ENCODE measurements at regions not wholly inside any gene's neighbourhood (a gene's known extent, or its start where the extent isn't known, plus 50 kb on each side); places are given as distances from the start of the nearest gene placed in this dataset.

DNA sequence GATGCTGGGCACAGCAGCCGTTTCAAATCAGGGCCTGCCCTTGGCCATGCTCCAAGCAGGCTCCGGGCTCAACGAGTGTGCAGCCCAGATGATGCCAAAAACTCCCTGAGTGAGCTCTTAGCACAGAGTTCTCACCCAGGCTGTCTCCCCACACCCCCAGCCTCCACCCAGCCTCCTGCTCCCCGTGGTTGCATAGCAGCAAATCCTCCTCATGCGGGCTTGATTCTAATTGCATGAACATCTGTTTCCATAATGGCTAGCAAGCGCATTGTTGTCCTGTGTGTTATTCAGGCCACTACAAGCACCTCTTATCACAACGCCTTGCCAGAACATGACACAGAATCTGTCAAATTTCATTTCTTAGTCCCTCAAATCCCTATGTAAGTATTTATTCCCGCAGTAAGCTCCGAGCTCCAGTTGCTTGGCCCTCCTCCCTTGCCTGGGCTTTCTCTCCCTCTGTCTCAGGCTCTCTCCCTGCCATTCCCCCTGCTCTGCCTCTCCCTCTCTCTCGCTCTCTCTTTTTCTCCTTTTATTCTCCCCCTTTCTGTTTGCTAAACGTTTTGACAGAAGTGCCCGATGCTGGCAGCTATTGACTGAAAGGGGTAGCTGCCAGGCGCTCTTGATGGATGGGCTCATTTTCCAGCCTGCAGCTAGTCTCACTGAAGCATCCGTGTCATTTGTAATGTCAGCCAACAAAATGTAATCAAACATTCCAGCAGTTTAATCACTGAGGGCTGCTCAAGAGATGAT is 306.5 kb downstream of the IL20RB start:
- TF ChIP-seq, protein P1, sequence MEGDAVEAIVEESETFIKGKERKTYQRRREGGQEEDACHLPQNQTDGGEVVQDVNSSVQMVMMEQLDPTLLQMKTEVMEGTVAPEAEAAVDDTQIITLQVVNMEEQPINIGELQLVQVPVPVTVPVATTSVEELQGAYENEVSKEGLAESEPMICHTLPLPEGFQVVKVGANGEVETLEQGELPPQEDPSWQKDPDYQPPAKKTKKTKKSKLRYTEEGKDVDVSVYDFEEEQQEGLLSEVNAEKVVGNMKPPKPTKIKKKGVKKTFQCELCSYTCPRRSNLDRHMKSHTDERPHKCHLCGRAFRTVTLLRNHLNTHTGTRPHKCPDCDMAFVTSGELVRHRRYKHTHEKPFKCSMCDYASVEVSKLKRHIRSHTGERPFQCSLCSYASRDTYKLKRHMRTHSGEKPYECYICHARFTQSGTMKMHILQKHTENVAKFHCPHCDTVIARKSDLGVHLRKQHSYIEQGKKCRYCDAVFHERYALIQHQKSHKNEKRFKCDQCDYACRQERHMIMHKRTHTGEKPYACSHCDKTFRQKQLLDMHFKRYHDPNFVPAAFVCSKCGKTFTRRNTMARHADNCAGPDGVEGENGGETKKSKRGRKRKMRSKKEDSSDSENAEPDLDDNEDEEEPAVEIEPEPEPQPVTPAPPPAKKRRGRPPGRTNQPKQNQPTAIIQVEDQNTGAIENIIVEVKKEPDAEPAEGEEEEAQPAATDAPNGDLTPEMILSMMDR (IDR thresholded peaks at IDR 0.05), result no peak
- TF ChIP-seq POLR2A (IDR thresholded peaks at IDR 0.05), result no peak
